GM19397 (cell line): ENCODE measurements at regions not wholly inside any gene's neighbourhood (a gene's known extent, or its start where the extent isn't known, plus 50 kb on each side); places are given as distances from the start of the nearest gene placed in this dataset.

Experiments used
- ATAC-seq: cut with Tn5 transposase; IDR thresholded peaks from one replicate; pipeline ENCODE4 v1.9.1; 2021; ENCODE audit warnings: mild to moderate bottlenecking, moderate library complexity; ENCODE audit not compliant: unreplicated experiment

- ATAC-seq, result no peak
Observed at GRCh38 chr5:18977880-18978279, 1010.1 kb downstream of the CDH18 start.

DNA sequence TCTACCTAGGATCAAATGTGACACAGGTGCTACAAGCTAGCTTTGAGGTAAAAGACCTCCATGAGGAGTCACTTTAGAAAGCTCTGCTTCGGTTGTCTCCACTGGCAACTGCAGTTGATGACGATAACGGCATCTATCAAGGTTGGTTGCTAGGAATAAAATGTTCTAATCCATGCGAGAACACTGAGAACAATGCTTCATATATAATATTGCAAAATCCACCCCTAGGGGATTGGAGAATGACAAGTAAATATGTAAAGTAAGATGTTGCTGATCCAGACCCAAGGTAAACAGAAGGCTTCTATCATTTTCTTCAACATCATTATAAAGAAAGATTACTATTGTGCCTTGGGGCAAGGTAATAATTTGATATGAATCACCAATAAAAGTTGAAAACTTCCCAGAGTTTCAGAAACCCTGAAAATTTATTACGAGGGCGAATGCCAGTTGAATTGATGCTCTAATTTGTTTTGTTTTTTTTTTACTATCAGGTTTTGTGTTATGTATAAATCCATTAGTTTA, 1003.4 kb downstream of the CDH18 start:
- no peak for ATAC-seq

- ATAC-seq, result no peak
Observed at GRCh38 chr5:18985171-18985758, 1002.7 kb downstream of the CDH18 start.

DNA sequence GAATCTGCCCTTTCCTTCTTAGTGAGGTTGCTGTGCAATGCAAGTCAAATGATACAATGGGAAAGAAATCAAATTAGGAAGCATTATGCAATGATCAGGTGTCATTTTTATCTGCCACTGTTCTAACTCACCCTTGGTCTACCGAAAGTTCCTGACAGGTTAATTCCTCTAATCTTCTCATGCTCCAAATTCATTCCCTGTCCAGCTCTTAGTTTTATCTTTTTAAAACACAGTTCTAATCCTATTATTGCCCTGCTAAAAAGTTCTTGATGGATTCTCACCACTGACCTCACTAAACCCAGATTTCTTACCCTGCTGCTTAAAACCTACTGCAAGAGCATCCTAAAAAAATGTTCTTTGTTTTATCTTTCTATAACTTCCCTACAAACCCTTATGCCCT, 1000.9 kb downstream of the CDH18 start:
- ATAC-seq, result no peak

GRCh38 chr5:18990852-18991251, 997.1 kb downstream of the CDH18 start:
- no peak for ATAC-seq

GRCh38 chr5:18992264-18992663, 995.7 kb downstream of the CDH18 start:
- ATAC-seq, result no peak

- ATAC-seq, result no peak
Observed at GRCh38 chr5:18999478-18999877, 988.5 kb downstream of the CDH18 start.

DNA sequence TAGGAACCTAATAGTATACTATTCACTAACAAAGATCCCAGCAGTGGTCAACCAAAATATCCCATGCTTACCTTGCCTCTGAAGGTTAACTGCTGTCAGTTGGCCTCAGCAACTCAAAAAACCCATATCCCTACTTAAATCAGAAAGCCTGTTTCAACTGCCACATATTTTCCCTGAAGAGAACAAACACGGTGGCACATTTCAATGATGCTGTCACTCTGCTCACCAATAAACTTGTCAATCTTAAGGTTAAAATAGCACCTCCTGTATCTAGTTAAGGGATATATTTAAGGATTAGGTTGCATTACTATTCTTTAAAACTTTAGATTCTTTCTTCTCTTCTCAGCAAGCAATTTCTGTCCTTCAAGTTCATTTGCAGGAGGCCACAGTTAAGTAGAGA, 986.9 kb downstream of the CDH18 start:
- ATAC-seq, result no peak

- no peak for ATAC-seq
Observed at GRCh38 chr5:19001539-19001938, 986.5 kb downstream of the CDH18 start.

DNA sequence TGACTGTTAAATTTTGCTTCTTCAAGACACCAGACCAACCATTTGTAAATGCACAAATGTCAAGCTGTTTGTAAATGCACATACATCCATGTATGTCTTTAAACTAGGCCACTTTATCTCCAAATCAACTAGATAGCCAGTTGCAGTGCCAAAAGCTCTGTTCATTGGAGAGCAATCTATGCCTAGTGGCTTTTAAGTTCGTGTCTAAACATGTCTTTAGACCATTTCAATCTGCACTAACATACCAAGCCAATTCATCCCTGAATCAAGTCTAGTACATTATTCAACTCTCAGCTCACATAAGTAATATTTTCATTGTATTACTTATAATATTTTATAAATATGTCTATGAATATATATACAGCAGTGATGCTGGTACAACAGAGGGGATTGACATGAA, 985.9 kb downstream of the CDH18 start:
- ATAC-seq, result no peak

- ATAC-seq, result no peak
Observed at GRCh38 chr5:19018822-19019221, 969.2 kb downstream of the CDH18 start.

- ATAC-seq, result no peak
Observed at GRCh38 chr5:19031491-19031890, 956.5 kb downstream of the CDH18 start.

GRCh38 chr5:19035816-19036215, 952.2 kb downstream of the CDH18 start:
- no peak for ATAC-seq

GRCh38 chr5:19042106-19042505, 945.9 kb downstream of the CDH18 start:
- ATAC-seq, result no peak

- ATAC-seq, result no peak
Observed at GRCh38 chr5:19044311-19044710, 943.7 kb downstream of the CDH18 start.

DNA sequence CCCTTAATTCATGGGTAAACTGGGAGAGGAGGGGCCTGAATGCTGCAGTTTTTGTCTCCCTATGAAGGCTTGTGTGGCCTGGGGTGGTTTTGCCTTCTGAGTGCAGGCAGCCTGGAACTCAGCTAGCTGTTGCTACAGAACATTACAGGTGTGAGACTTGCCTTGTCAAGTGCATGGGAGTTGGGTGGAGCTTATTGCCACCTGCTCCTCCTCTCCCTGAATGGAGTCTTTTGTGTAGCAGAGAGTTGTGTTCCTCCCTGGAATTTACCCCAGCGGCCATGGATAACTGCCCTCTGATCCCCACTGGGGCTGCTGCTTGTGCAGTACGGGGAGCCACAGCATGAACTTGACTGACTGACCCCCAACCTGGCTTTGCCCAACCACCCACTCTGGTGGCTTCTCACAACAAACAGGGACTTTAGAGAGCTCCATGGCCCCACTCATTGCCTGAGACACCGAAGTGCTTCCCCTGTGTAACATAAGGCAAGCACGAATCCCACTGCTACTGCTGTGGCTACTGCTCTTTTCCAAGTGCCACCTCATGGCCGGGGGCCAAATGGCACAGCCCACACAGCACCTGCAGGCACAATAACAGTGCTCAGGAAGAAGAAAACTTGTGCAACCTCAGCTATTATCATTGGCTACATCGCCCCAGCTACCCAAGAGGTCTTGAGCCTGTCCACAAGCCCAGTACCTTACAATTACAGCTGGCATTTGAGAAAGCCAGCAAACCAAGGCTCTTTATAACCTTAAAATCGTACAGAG, 942.9 kb downstream of the CDH18 start:
- ATAC-seq, result no peak

DNA sequence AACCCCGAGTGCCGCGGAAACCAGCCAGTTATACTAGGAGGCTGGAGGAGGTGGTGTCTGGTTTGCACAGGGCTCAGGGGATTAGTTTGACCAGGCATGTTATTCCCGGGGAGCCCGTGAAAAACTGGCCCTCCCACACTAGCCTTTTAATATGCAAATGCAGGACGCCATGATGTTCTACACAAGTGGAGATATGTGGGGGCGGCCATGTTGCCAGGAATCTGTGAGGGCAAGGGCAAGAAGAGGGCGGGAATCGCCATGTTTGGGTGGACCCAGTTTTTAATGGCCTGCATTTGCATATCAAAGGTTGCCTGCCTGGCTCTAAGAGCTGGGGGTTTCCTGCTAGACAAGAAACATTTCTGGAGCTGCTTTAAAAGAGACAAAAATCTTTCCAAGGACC, 940.7 kb downstream of the CDH18 start:
- no peak for ATAC-seq

- ATAC-seq, result no peak
Observed at GRCh38 chr5:19048726-19049125, 939.3 kb downstream of the CDH18 start.

DNA sequence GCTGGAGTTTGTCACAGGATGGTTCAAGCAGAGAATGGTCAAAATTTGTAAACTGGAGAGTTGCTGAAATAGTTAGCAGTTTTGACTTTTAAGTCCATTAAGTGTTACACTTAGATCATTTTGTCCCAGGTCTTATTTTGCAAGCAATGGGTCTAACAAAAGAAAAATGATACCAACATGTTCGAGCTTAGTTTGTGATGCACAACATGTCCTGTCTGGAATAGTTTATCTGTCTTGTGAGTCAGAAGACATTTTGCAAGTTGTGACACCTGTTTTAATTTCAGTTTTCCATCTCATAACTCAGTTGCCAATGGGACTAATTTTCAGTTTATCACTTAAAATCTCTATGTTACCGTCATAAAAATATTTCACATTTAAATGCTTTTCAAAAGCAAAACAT, 929.8 kb downstream of the CDH18 start:
- no peak for ATAC-seq

GRCh38 chr5:19064094-19064493, 923.9 kb downstream of the CDH18 start:
- no peak for ATAC-seq

- no peak for ATAC-seq
Observed at GRCh38 chr5:19067741-19068140, 920.3 kb downstream of the CDH18 start.

DNA sequence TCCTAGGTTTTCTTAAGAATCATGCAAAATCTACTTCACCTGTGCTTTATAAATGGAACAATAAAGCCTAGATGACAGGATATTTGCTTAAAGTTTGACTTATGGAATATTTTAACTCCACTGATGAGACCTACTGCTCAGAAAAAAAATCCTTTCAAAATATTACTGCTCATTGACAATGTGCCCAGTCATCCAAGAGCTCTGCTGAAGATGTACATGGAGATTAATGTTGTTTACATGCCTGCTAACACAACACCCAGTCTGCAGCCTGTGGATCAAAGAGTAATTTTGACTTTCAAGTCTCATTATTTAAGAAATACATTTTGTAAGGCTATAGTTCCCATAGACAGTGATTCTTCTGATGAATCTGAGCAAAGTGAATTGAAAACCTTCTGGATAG, 889.6 kb downstream of the CDH18 start:
- no peak for ATAC-seq

DNA sequence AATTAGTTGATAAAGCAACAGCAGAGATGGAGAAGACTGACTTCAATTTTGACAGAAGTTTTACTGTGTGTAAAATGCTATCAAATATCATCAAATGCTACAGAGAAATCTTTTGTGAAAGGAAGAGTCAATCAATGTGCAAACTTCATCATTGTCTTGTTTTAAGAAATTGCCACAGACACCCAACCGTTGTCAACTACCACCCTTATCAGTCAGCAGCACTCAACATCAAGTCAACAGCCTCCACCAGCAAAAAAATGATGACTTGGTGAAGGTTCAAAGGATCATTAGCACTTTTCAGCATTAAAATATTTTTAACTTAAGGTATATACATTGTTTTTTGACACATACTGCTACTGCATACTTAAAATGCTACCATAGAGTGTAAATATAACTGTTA, 888.8 kb downstream of the CDH18 start:
- ATAC-seq, result no peak
